HFFc6 (cell line): ENCODE measurements at regions not wholly inside any gene's neighbourhood (a gene's known extent, or its start where the extent isn't known, plus 50 kb on each side); places are given as distances from the start of the nearest gene placed in this dataset.

Experiments
- DNase-seq: peaks from one replicate; pipeline ENCODE4 v3.0.0-alpha.2; 2018
- H3K27ac Mint-ChIP-seq: 2 replicates; pipeline ENCODE4 v1.8.0; 2020; ENCODE audit warnings: mild to moderate bottlenecking, mixed read lengths
- H3K27me3 Mint-ChIP-seq: 2 replicates; pipeline ENCODE4 v1.8.0; 2021; ENCODE audit warnings: mild to moderate bottlenecking, moderate library complexity, mixed read lengths; ENCODE audit not compliant: insufficient read depth
- H3K36me3 Mint-ChIP-seq: 2 replicates; pipeline ENCODE4 v1.8.0; 2021; ENCODE audit warnings: low read depth, mixed read lengths
- H3K4me1 Mint-ChIP-seq: 2 replicates; pipeline ENCODE4 v1.8.0; 2020; ENCODE audit warnings: low read depth, mixed read lengths
- H3K4me3 Mint-ChIP-seq: 2 replicates; pipeline ENCODE4 v1.8.0; 2020; ENCODE audit warnings: mild to moderate bottlenecking, moderate library complexity, mixed read lengths
- H3K9me3 Mint-ChIP-seq: 2 replicates; pipeline ENCODE4 v1.8.0; 2020; ENCODE audit warnings: mild to moderate bottlenecking, mixed read lengths
- TF ChIP-seq, protein P1 (sequence below): fragments of 200-600 bp; sonication (generic); IDR thresholded peaks from 2 replicates; pipeline ENCODE4 v1.5.0; 2021; ENCODE audit warnings: antibody characterized with exemption, mild to moderate bottlenecking

DNA sequence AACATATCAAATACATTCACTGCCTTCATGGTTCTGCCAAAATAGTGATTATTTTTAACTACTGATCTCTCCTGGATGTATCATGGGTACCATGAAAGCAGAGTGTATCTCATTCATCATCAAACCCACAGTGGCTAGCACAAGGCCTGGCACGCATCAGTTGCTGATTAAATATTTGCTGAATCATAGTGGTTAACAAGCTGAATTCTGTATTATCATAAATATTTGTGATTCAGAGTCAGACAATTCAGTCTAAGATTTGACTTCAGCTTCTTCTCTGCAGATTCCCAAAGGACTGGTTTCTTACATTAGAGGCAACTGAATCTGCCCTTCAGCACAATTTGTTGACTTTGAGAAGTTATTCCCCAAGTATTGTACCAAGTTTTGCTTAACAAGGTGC lies 715.8 kb upstream of the LRRC4C start:
- peaks cover 11% of the 10 kb centered on the region for H3K36me3 Mint-ChIP-seq
- H3K4me3 Mint-ChIP-seq, result no peak overlapping the region; the same call in 1 of the 2 replicates
- TF ChIP-seq, protein P1, sequence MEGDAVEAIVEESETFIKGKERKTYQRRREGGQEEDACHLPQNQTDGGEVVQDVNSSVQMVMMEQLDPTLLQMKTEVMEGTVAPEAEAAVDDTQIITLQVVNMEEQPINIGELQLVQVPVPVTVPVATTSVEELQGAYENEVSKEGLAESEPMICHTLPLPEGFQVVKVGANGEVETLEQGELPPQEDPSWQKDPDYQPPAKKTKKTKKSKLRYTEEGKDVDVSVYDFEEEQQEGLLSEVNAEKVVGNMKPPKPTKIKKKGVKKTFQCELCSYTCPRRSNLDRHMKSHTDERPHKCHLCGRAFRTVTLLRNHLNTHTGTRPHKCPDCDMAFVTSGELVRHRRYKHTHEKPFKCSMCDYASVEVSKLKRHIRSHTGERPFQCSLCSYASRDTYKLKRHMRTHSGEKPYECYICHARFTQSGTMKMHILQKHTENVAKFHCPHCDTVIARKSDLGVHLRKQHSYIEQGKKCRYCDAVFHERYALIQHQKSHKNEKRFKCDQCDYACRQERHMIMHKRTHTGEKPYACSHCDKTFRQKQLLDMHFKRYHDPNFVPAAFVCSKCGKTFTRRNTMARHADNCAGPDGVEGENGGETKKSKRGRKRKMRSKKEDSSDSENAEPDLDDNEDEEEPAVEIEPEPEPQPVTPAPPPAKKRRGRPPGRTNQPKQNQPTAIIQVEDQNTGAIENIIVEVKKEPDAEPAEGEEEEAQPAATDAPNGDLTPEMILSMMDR, result no peak
- peaks cover 54% of the 10 kb centered on the region; the same call in 1 of the 2 replicates for H3K4me1 Mint-ChIP-seq
- no peaks in the 10 kb centered on the region for H3K27me3 Mint-ChIP-seq
- peak overlapping the region; percentile 87 for H3K27ac Mint-ChIP-seq
- H3K9me3 Mint-ChIP-seq, result peaks cover 4% of the 10 kb centered on the region; the same call in 1 of the 2 replicates
- peak; percentile 92 for DNase-seq

DNA sequence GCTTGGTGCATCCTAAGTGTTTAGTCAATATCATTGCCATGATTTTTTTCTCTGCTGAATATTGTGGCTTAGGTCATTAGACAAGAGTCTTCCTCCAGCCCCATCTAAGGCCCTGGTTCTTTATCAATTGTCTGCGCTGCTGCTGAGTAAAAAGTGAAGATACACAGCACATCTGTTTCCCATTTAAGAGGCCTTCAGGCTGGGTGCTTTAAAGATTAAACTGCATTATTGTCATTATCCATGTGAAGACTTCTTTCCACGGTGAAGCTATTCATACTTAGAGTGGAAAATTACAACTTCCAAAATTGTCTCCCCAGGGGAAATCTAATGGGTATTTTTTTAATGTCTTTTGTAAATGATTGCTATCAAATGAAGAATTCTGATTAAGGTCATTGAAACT lies 719.8 kb upstream of the LRRC4C start:
- Mint-ChIP-seq H3K27ac (peak overlapping the region; percentile 46; the same call in 1 of the 2 replicates), H3K4me1 (peaks cover 51% of the 10 kb centered on the region; the same call in 1 of the 2 replicates), H3K4me3 (no peak overlapping the region), H3K9me3 (no peaks in the 10 kb centered on the region; the same call in 1 of the 2 replicates), H3K36me3 (peaks cover 5% of the 10 kb centered on the region), H3K27me3 (no peaks in the 10 kb centered on the region)
- TF ChIP-seq, protein P1, result no peak
- DNase-seq, result peak; percentile 55

DNA sequence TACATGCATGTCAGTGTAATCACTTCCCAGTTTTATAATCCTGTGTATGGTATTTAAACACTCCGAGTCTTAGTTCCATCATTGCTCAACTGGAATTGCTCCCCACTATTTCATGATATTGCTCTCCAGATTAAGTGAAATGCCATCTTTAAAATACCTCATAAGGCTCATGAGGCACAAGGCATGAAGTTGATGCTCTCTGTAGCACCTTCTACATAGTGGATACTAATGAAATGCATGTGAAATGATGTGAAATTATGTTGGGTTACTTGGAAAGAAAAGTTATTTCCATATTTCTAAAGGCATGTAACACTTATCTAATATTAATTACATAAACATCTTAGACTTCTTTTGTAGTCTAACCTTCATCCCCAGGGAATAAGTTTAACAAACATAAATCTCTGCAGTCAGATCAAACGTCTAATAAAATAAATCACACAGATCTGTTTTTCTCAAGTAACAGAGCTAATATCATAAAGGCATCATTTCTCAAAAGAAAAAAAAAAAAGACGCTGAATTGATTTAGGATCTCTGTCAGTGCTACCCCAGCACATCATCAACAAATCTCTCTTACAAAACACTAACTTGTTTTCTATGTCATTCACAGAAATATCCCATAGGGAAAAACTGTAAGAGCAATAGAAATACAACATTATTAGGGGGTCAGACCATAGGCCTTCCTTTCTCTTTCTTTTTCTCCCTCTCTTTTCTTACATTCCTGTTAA lies 736.0 kb upstream of the LRRC4C start:
- Mint-ChIP-seq H3K4me3 (no peak overlapping the region), H3K9me3 (no peaks in the 10 kb centered on the region; the same call in 1 of the 2 replicates), H3K4me1 (no peaks in the 10 kb centered on the region), H3K27me3 (peaks cover 1% of the 10 kb centered on the region; the same call in 1 of the 2 replicates), H3K27ac (no peak overlapping the region), H3K36me3 (no peaks in the 10 kb centered on the region)
- TF ChIP-seq, protein P1, result no peak
- no peak for DNase-seq

DNA sequence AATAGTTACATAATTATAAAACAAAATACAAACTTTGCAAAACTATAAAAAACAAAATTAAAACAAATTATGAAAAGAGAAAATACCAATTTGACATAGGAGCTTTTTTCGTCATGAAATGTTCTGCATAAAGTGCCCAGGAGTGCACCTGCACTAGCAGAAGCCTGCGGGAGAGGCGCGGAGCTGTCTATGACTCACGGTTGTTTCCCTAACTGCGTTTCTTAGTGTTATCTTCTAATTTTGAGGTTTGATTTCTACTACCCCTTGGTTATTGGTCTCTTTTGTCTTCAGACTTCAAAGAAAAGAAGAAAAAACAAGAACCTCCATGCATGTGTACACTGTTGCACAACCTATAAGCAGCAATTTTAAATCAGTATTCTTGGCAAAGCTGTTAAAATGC lies 740.9 kb upstream of the LRRC4C start:
- no peak overlapping the region for H3K27ac Mint-ChIP-seq
- H3K4me1 Mint-ChIP-seq, result no peaks in the 10 kb centered on the region
- H3K36me3 Mint-ChIP-seq, result 0 out of 2 replicates have a peak, but pooled peaks cover 5% of the 10 kb centered on the region
- no peak for DNase-seq
- TF ChIP-seq, protein P1, result no peak
- H3K27me3 Mint-ChIP-seq, result no peaks in the 10 kb centered on the region
- peaks cover 6% of the 10 kb centered on the region; the same call in 1 of the 2 replicates for H3K9me3 Mint-ChIP-seq
- no peak overlapping the region for H3K4me3 Mint-ChIP-seq

DNA sequence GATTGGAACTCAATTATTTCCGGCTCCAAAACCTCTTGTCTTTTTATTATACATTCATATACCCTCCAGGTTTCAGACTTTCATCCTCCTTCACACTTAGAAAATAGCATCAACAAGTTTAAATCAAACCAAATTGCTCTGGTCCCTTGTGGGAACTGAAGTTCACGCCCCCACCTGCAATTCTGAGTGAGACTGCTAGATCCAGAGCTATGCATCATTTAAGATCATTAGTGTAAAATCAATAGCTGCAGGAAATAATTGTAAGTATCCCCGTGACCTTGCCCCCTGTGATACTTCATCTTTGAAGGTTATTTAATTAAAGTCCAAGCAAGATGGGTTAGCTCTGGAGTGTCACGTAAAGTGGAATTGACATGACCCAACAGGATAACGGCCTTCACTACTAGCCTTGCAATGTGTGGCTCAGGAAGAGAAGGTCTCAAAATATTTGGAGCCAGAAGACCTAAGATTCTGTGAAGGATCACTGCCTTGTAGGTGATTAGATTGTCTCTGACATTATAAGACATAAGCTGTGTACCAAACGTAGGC lies 742.2 kb upstream of the LRRC4C start:
- H3K9me3 Mint-ChIP-seq, result peaks cover 6% of the 10 kb centered on the region; the same call in 1 of the 2 replicates
- TF ChIP-seq, protein P1, result no peak
- 0 out of 2 replicates have a peak, but pooled peaks cover 5% of the 10 kb centered on the region for H3K36me3 Mint-ChIP-seq
- no peaks in the 10 kb centered on the region for H3K4me1 Mint-ChIP-seq
- no peak for DNase-seq
- H3K27ac Mint-ChIP-seq, result no peak overlapping the region
- H3K27me3 Mint-ChIP-seq, result no peaks in the 10 kb centered on the region
- no peak overlapping the region for H3K4me3 Mint-ChIP-seq
